ENCODE measurements at regions not wholly inside any gene's neighbourhood (a gene's known extent, or its start where the extent isn't known, plus 50 kb on each side); places are given as distances from the start of the nearest gene placed in this dataset.
"Not testable (repeated sequence)": the region's sequence is repeated elsewhere in the genome, so short reads cannot be mapped to it uniquely, and the experiment has no call there.

DNA sequence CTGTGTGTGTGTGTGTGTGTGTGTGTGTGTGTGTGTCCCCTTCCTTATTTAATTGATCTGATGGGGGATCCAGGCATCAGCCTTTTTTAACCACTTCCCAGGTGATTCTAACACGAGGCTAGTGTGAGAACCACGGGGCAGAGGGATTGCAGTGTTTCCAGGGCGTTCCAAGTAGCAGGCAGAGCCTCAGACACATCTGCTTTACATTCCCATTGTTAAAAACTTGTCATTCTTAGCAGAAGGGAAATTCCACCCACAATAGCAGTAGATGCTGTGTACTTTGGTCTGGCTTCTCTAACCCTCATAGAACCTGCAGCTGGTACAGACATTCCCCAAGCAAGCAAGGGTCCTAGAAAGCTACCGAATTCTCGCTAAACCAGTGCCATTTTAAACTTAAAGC, 81.9 kb upstream of the SLC30A5 start:
- DNase-seq (ENCODE audit: extremely low spot score) = no peak
- no peak overlapping the region for H3K27ac ChIP-seq (ENCODE audit: low read depth)
- H3K4me3 ChIP-seq (ENCODE audit: low read depth, low read length) = no peak overlapping the region
- 70% methylated on average over 5 of the region's 5 CpGs for WGBS
- H3K4me1 ChIP-seq (ENCODE audit: insufficient read depth) = no peaks in the 10 kb centered on the region
- H3K36me3 ChIP-seq (ENCODE audit: insufficient read depth) = no peaks in the 10 kb centered on the region

- WGBS = 95% methylated on average over 2 of the region's 2 CpGs
- DNase-seq (ENCODE audit: extremely low spot score) = no peak
- Histone ChIP-seq H3K27ac (ENCODE audit: low read depth) (no peak overlapping the region), H3K36me3 (ENCODE audit: insufficient read depth) (no peaks in the 10 kb centered on the region), H3K4me3 (ENCODE audit: low read depth, low read length) (no peak overlapping the region), H3K4me1 (ENCODE audit: insufficient read depth) (no peaks in the 10 kb centered on the region)
Observed at GRCh38 chr5:69013481-69013880, 80.3 kb upstream of the SLC30A5 start.

- not testable (repeated sequence) for H3K4me1 ChIP-seq (ENCODE audit: insufficient read depth); DNase-seq (ENCODE audit: extremely low spot score); H3K36me3 ChIP-seq (ENCODE audit: insufficient read depth); H3K27ac ChIP-seq (ENCODE audit: low read depth); H3K4me3 ChIP-seq (ENCODE audit: low read depth, low read length)
- 87% methylated on average over 2 of the region's 2 CpGs for WGBS
Observed at GRCh38 chr5:69014007-69014406, 79.8 kb upstream of the SLC30A5 start.

GRCh38 chr5:69019668-69020375, 74.0 kb upstream of the SLC30A5 start:
- no peak for DNase-seq (ENCODE audit: extremely low spot score)
- 63% methylated on average over 6 of the region's 6 CpGs for WGBS
- Histone ChIP-seq H3K4me1 (ENCODE audit: insufficient read depth) (no peaks in the 10 kb centered on the region), H3K36me3 (ENCODE audit: insufficient read depth) (no peaks in the 10 kb centered on the region), H3K27ac (ENCODE audit: low read depth) (no peak overlapping the region), H3K4me3 (ENCODE audit: low read depth, low read length) (no peak overlapping the region)

DNA sequence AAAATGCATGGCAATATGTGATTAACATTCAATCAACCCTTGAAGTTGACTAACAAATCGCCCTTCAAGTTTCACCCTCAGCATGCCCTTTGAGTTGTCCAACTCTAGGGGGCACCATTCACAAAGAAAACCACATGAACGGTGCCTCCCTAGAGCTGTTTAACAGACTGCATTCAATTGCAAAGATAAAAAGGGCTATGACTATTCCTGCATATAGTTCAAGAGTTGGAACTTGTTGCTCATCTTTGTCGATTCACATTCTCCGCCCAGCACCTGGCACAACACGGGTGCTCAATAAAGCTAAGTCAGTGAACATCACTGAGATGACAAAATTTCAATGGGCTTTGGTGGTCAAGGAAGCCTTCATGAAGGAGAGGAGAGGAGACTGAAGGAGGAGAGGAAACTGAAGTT, 69.6 kb upstream of the SLC30A5 start:
- no peak for DNase-seq (ENCODE audit: extremely low spot score)
- no peaks in the 10 kb centered on the region for H3K4me1 ChIP-seq (ENCODE audit: insufficient read depth)
- no peak overlapping the region for H3K4me3 ChIP-seq (ENCODE audit: low read depth, low read length)
- H3K27ac ChIP-seq (ENCODE audit: low read depth) = no peak overlapping the region
- H3K36me3 ChIP-seq (ENCODE audit: insufficient read depth) = no peaks in the 10 kb centered on the region
- WGBS = 59% methylated on average over 5 of the region's 5 CpGs

- WGBS = 82% methylated on average over 1 of the region's 1 CpG
- no peak for DNase-seq (ENCODE audit: extremely low spot score)
- Histone ChIP-seq H3K4me3 (ENCODE audit: low read depth, low read length) (no peak overlapping the region), H3K4me1 (ENCODE audit: insufficient read depth) (no peaks in the 10 kb centered on the region), H3K36me3 (ENCODE audit: insufficient read depth) (no peaks in the 10 kb centered on the region), H3K27ac (ENCODE audit: low read depth) (no peak overlapping the region)
Observed at GRCh38 chr5:69029292-69029691, 64.5 kb upstream of the SLC30A5 start.

GRCh38 chr5:69030358-69031062, 63.3 kb upstream of the SLC30A5 start:
- DNase-seq (ENCODE audit: extremely low spot score) = no peak
- no peak overlapping the region for H3K4me3 ChIP-seq (ENCODE audit: low read depth, low read length)
- no peaks in the 10 kb centered on the region for H3K4me1 ChIP-seq (ENCODE audit: insufficient read depth)
- no peak overlapping the region for H3K27ac ChIP-seq (ENCODE audit: low read depth)
- 64% methylated on average over 5 of the region's 5 CpGs for WGBS
- no peaks in the 10 kb centered on the region for H3K36me3 ChIP-seq (ENCODE audit: insufficient read depth)

GRCh38 chr5:69032009-69032408, 61.8 kb upstream of the SLC30A5 start:
- Histone ChIP-seq H3K27ac (ENCODE audit: low read depth) (no peak overlapping the region), H3K4me1 (ENCODE audit: insufficient read depth) (no peaks in the 10 kb centered on the region), H3K4me3 (ENCODE audit: low read depth, low read length) (no peak overlapping the region), H3K36me3 (ENCODE audit: insufficient read depth) (no peaks in the 10 kb centered on the region)
- WGBS = 83% methylated on average over 3 of the region's 3 CpGs
- no peak for DNase-seq (ENCODE audit: extremely low spot score)

DNA sequence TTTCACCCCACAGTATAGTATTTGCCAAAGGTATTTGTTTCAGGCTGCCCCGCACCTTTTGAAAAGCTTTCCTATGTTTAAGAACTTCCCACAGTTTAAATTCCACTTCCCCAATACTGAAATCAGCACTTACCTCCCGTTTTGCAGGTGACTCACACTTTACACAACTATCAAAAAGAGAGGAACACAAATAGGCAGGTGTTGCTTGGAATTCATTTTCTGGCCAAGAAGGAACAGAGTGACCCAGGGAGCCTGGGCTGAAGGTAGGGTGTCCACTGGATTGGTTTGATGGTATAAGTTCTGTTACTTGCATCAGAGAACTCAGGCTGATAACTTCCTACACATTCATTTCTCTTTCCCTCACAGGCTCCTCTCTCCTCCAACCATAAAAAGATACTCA, 60.1 kb upstream of the SLC30A5 start:
- WGBS = 62% methylated on average over 2 of the region's 2 CpGs
- Histone ChIP-seq H3K27ac (ENCODE audit: low read depth) (no peak overlapping the region), H3K4me1 (ENCODE audit: insufficient read depth) (no peaks in the 10 kb centered on the region), H3K4me3 (ENCODE audit: low read depth, low read length) (no peak overlapping the region), H3K36me3 (ENCODE audit: insufficient read depth) (no peaks in the 10 kb centered on the region)
- DNase-seq (ENCODE audit: extremely low spot score) = no peak

- DNase-seq (ENCODE audit: extremely low spot score) = no peak
- WGBS = 91% methylated on average over 7 of the region's 7 CpGs
- H3K27ac ChIP-seq (ENCODE audit: low read depth) = no peak overlapping the region
- no peaks in the 10 kb centered on the region for H3K4me1 ChIP-seq (ENCODE audit: insufficient read depth)
- no peaks in the 10 kb centered on the region for H3K36me3 ChIP-seq (ENCODE audit: insufficient read depth)
- no peak overlapping the region for H3K4me3 ChIP-seq (ENCODE audit: low read depth, low read length)
Observed at GRCh38 chr5:69034898-69035297, 58.9 kb upstream of the SLC30A5 start.

DNA sequence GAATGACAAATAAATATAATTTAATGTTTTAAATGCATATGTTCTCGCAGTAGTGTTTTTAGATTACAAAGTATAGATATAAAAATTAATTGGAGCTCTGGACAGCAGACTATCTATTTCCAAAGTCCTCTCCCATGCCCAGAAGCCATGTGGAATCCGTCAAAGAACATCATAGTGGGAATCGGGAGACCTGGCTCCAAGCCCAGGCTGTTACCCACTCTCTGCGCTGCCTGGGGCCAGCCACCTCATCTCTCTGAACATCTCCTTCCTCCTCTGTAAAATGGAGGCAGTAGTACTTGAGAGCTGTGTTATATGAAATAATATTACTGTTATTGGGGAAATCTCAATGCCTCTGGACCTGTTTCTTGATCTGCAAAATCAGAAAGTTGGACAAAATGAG, 58.1 kb upstream of the SLC30A5 start:
- no peak overlapping the region for H3K4me3 ChIP-seq (ENCODE audit: low read depth, low read length)
- no peak for DNase-seq (ENCODE audit: extremely low spot score)
- H3K27ac ChIP-seq (ENCODE audit: low read depth) = no peak overlapping the region
- H3K36me3 ChIP-seq (ENCODE audit: insufficient read depth) = no peaks in the 10 kb centered on the region
- WGBS = 29% methylated on average over 4 of the region's 4 CpGs
- H3K4me1 ChIP-seq (ENCODE audit: insufficient read depth) = no peaks in the 10 kb centered on the region

DNA sequence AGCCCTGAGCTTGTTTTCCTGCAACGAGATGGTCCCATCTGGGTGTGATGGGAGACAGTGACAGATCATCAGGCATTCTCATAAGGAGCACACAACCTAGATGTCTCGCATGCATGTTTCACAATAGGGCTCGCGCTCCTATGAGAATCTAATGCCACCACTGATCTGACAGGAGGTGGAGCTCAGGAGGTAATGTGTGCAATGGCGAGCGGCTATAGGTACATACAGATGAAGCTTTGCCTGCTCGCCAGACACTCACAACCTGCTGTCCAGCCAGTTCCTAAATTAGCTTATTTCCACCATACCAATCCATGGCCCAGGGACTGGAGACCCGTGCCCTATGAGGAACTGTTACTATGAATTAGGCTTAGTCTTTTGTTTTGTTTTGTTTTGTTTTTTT, 55.3 kb upstream of the SLC30A5 start:
- Histone ChIP-seq H3K4me1 (ENCODE audit: insufficient read depth) (no peaks in the 10 kb centered on the region), H3K36me3 (ENCODE audit: insufficient read depth) (no peaks in the 10 kb centered on the region), H3K4me3 (ENCODE audit: low read depth, low read length) (no peak overlapping the region), H3K27ac (ENCODE audit: low read depth) (no peak overlapping the region)
- no peak for DNase-seq (ENCODE audit: extremely low spot score)
- 92% methylated on average over 8 of the region's 8 CpGs for WGBS

DNA sequence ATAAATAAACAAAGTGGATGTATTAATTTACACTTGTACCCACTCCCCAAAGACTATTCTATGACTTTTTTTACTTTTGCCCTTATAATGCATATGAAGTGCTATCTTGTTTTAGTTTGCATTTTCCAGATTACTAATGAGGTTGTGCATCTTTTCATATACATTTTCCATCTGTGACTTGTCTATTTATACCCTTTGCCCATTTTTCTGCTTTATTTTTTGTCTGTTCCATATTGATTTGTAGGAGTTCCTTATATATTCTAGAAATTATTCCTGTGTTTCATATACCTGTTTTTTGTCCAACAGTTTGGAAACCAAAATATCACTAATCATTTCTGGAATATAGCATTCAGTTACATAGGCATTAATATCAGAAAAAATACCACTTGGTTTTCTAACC, 54.0 kb upstream of the SLC30A5 start:
- no peaks in the 10 kb centered on the region for H3K4me1 ChIP-seq (ENCODE audit: insufficient read depth)
- no peak for DNase-seq (ENCODE audit: extremely low spot score)
- no peaks in the 10 kb centered on the region for H3K36me3 ChIP-seq (ENCODE audit: insufficient read depth)
- H3K27ac ChIP-seq (ENCODE audit: low read depth) = no peak overlapping the region
- no peak overlapping the region for H3K4me3 ChIP-seq (ENCODE audit: low read depth, low read length)

- no peak overlapping the region for H3K4me3 ChIP-seq (ENCODE audit: low read depth, low read length)
- 46% methylated on average over 2 of the region's 2 CpGs for WGBS
- H3K27ac ChIP-seq (ENCODE audit: low read depth) = no peak overlapping the region
Observed at GRCh38 chr5:69042500-69042899, 51.3 kb upstream of the SLC30A5 start.

More at GRCh38 chr5:69042500-69042899, 51.3 kb upstream of the SLC30A5 start:
- Histone ChIP-seq H3K4me1 (ENCODE audit: insufficient read depth) (no peaks in the 10 kb centered on the region), H3K36me3 (ENCODE audit: insufficient read depth) (no peaks in the 10 kb centered on the region)
- DNase-seq (ENCODE audit: extremely low spot score) = no peak

Measured in urinary bladder (tissue), 3 donors.